Prostate gland (tissue), 2 donors: ENCODE measurements at regions not wholly inside any gene's neighbourhood (a gene's known extent, or its start where the extent isn't known, plus 50 kb on each side); places are given as distances from the start of the nearest gene placed in this dataset.

Source experiments
- CTCF ChIP-seq, 4 experiments: fragments of 200-600 bp in 2 of 4; fragments of 450-650 bp in 2 of 4; sonication (generic) in 2 of 4; IDR thresholded peaks; 1 replicate in 3 of 4; 2 replicates in 1 of 4; pipeline ENCODE4 v1.5.1; 2016 to 2019; ENCODE audit warnings: antibody characterized with exemption in 4 of 4, mild to moderate bottlenecking in 2 of 4, moderate library complexity in 2 of 4
- POLR2A ChIP-seq: fragments of 450-650 bp; IDR thresholded peaks from one replicate; pipeline ENCODE4 v1.6.1; 2016; ENCODE audit warnings: antibody characterized with exemption, mild to moderate bottlenecking

GRCh38 chr10:78560341-78560688 lies 508.5 kb upstream of the ZMIZ1 start:
- TF ChIP-seq CTCF (IDR thresholded peaks at IDR 0.05) (no peak), POLR2A (no peak)
